K562 (cell line): ENCODE measurements at regions not wholly inside any gene's neighbourhood (a gene's known extent, or its start where the extent isn't known, plus 50 kb on each side); places are given as distances from the start of the nearest gene placed in this dataset.

Experiments used
- BMI1 ChIP-seq: fragments of 150-350 bp; IDR thresholded peaks from 2 replicates; pipeline ENCODE4 v1.6.1; 2014; ENCODE audit warnings: low read length
- BRF1 ChIP-seq: IDR thresholded peaks from 3 replicates; pipeline ENCODE4 v1.6.1; 2011; ENCODE audit warnings: borderline replicate concordance, mild to moderate bottlenecking; ENCODE audit not compliant: insufficient read length; ENCODE audit errors: extremely low read depth
- CCNT2 ChIP-seq: IDR thresholded peaks from 2 replicates; pipeline ENCODE4 v1.6.1; 2011; ENCODE audit warnings: borderline replicate concordance, low read depth, mild to moderate bottlenecking, moderate library complexity, mixed read lengths, low read length; ENCODE audit not compliant: insufficient read length; ENCODE audit errors: extremely low read depth
- CREB5 ChIP-seq: fragments of 250-450 bp; sonication (Bioruptor Pico); IDR thresholded peaks from 2 replicates; pipeline ENCODE4 v1.5.0; 2020; ENCODE audit warnings: mild to moderate bottlenecking
- DEAF1 ChIP-seq: fragments of 450-650 bp; formaldehyde crosslinking; IDR thresholded peaks from 2 replicates; pipeline ENCODE4 v1.4.0; 2020; ENCODE audit warnings: mild to moderate bottlenecking, moderate library complexity
- ELF4 ChIP-seq: fragments of 450-650 bp; formaldehyde crosslinking; IDR thresholded peaks from 2 replicates; pipeline ENCODE4 v1.4.0; 2022; ENCODE audit warnings: missing genetic modification characterization
- FIP1L1 ChIP-seq: fragments of 200-400 bp; formaldehyde crosslinking; IDR thresholded peaks from 2 replicates; pipeline ENCODE4 v1.6.1; 2018; ENCODE audit warnings: mild to moderate bottlenecking, low read depth, low read length; ENCODE audit not compliant: poor library complexity, severe bottlenecking
- HDAC2 ChIP-seq: fragments of 450-650 bp; IDR thresholded peaks from 2 replicates; pipeline ENCODE4 v1.6.1; 2016; ENCODE audit warnings: mild to moderate bottlenecking
- HINFP ChIP-seq: fragments of 450-650 bp; conservative IDR thresholded peaks from 2 replicates; pipeline ENCODE4 v1.6.1; 2016; ENCODE audit warnings: missing genetic modification characterization, low read depth, mild to moderate bottlenecking, control low read depth, missing compliant biosample characterization
- IRF2 ChIP-seq: sonication (generic); formaldehyde crosslinking; IDR thresholded peaks from 2 replicates; pipeline ENCODE4 v1.8.1; 2022; ENCODE audit warnings: mild to moderate bottlenecking, missing genetic modification reagents
- MCM3 ChIP-seq: fragments of 450-650 bp; IDR thresholded peaks from 2 replicates; pipeline ENCODE4 v1.6.1; 2016
- NEUROD1 ChIP-seq: fragments of 150-350 bp; IDR thresholded peaks from 2 replicates; pipeline ENCODE4 v1.6.1; 2014; ENCODE audit warnings: borderline replicate concordance, low read length, low read depth; ENCODE audit not compliant: partially characterized antibody
- POU5F1 ChIP-seq: fragments of 150-350 bp; IDR thresholded peaks from 2 replicates; pipeline ENCODE4 v1.6.1; 2014; ENCODE audit warnings: borderline replicate concordance, low read length, low read depth, mild to moderate bottlenecking; ENCODE audit not compliant: partially characterized antibody
- RBM15 ChIP-seq: fragments of 200-400 bp; formaldehyde crosslinking; IDR thresholded peaks from 2 replicates; pipeline ENCODE4 v1.6.1; 2018; ENCODE audit warnings: mild to moderate bottlenecking, low read length, moderate library complexity; ENCODE audit not compliant: insufficient read depth
- SMAD3 ChIP-seq: fragments of 450-650 bp; formaldehyde crosslinking; conservative IDR thresholded peaks from 2 replicates; pipeline ENCODE4 v1.4.0; 2020; ENCODE audit warnings: mild to moderate bottlenecking
- STAT5B ChIP-seq: fragments of 250-450 bp; sonication (Bioruptor Pico); IDR thresholded peaks from 2 replicates; pipeline ENCODE4 v1.8.0; 2021; ENCODE audit warnings: mild to moderate bottlenecking, inconsistent platforms
- TCF15 ChIP-seq: fragments of 250-450 bp; sonication (Bioruptor Pico); IDR thresholded peaks from 2 replicates; pipeline ENCODE4 v1.8.0; 2022; ENCODE audit warnings: moderate library complexity, mild to moderate bottlenecking, inconsistent platforms
- TCF7 ChIP-seq: sonication (generic); IDR thresholded peaks from 2 replicates; pipeline ENCODE4 v1.6.1; 2016; ENCODE audit warnings: antibody characterized with exemption, borderline replicate concordance
- UBTF ChIP-seq, 2 experiments: IDR thresholded peaks; 2 replicates each; pipeline ENCODE4 v1.6.1; 2012; ENCODE audit warnings: improper control_type of control experiment in 2 of 2, low read depth in 2 of 2, low read length in 2 of 2, borderline replicate concordance in 1 of 2
- ZNF12 ChIP-seq: sonication (generic); formaldehyde crosslinking; IDR thresholded peaks from 2 replicates; pipeline ENCODE4 v1.4.0; 2020; ENCODE audit warnings: mild to moderate bottlenecking, missing genetic modification reagents
- ZNF224 ChIP-seq: sonication (generic); formaldehyde crosslinking; IDR thresholded peaks from 2 replicates; pipeline ENCODE4 v1.8.0; 2022; ENCODE audit warnings: mild to moderate bottlenecking, missing genetic modification reagents

- TF ChIP-seq NEUROD1 (peak; percentile 89), CREB5 (no peak), CCNT2 (no peak), MCM3 (no peak), IRF2 (CRISPR knock-in tag) (no peak), ZNF224 (CRISPR knock-in tag) (no peak), ELF4 (CRISPR knock-in tag) (0 out of 2 replicates have a peak, but pooled peaks have one; percentile 69), ZNF12 (CRISPR knock-in tag) (no peak), UBTF (IDR thresholded peaks at IDR 0.05; ENCODE audit: borderline replicate concordance in 1 of 2, low read depth in 2 of 2, low read length in 2 of 2) (peak; percentile 49 to 65; a peak in 2 of 4 replicates), RBM15 (no peak), STAT5B (CRISPR knock-in tag) (no peak), BMI1 (no peak), TCF15 (CRISPR knock-in tag) (no peak), HDAC2 (peak; percentile 72; the same call in 1 of the 2 replicates), POU5F1 (no peak), SMAD3 (no peak), BRF1 (no peak), TCF7 (peak; percentile 32; the same call in 1 of the 2 replicates), HINFP (tag) (peak; percentile 69; the same call in 1 of the 2 replicates), DEAF1 (no peak), FIP1L1 (no peak)
Measured at GRCh38 chr17:77088455-77089123, 52.2 kb upstream of the SEC14L1 start (continued).
